Inflammatory macrophage treated with lipopolysaccharide for 4 hours (primary cell): ENCODE measurements at regions not wholly inside any gene's neighbourhood (a gene's known extent, or its start where the extent isn't known, plus 50 kb on each side); places are given as distances from the start of the nearest gene placed in this dataset.
"Not testable (repeated sequence)": the region's sequence is repeated elsewhere in the genome, so short reads cannot be mapped to it uniquely, and the experiment has no call there.

Experiments used
- DNase-seq: peaks from one replicate; pipeline ENCODE4 v3.0.0-alpha.2; 2020

GRCh38 chr5:54820346-54821134 lies 164.9 kb downstream of the ESM1 start:
- no peak for DNase-seq

GRCh38 chr5:54807421-54807820 lies 178.0 kb downstream of the ESM1 start:
- DNase-seq, result peak; percentile 13

GRCh38 chr5:54804521-54804920 lies 180.9 kb downstream of the ESM1 start:
- no peak for DNase-seq

GRCh38 chr5:54804086-54804485 lies 181.3 kb downstream of the ESM1 start:
- DNase-seq, result no peak

- DNase-seq, result no peak
These were observed 181.9 kb downstream of the ESM1 start for GRCh38 chr5:54803471-54804011.

DNA sequence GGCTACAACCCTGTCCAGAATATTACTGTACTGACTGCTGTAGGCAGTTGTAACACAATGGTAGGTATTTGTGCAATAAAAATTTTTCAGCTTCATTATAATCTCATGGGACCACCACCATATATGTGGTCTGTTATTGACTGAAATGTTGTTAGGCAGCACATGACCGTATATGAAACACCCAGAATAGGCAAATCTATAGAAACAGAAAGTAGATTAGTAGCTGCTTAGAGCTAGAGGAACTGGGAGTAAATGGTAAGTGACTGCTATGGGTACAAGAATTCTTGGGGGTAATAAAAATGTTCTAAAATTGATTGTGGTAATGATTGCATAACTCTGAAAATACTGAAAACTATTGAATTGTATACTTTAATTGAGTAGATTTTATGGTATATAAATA lies 185.7 kb downstream of the ESM1 start:
- peak; percentile 52 for DNase-seq

DNA sequence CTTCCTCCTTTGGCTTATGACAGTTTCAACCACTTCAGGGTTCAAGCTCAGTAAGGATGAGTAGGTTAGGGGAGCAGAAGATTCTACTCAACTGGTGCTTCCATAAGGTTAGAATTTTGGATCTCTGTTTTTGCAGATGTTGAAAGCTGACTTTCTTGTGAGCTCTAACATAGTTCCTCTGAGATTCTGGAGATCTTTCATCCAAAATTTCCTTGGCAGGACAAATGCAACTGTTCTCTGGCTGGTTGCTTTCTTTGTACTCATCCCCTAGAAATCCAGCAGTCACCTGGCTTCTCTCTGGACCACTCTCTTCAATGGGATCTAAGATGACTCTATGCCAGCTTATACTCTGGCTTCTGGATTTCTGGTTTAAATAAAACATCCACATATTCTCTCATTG lies 189.6 kb downstream of the ESM1 start:
- no peak for DNase-seq

DNA sequence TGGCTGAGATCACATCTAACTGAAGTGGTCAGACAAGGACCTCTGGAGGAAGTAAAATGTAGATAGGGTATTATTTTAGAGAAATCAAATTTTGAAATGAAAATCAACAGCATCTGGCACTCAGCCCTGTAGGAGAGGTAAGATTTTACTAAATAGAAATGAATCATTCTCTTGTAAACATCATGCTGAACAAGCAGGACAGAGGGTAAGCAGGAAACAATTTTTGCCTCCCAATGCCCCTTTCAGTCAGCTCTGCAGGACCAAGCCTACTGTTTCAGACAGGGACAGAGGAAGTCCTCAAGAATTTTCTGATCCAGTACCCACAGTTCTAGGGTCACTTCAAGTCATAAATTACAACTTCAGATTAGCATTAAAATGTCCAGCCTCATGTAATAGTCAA lies 190.1 kb downstream of the ESM1 start:
- no peak for DNase-seq

DNA sequence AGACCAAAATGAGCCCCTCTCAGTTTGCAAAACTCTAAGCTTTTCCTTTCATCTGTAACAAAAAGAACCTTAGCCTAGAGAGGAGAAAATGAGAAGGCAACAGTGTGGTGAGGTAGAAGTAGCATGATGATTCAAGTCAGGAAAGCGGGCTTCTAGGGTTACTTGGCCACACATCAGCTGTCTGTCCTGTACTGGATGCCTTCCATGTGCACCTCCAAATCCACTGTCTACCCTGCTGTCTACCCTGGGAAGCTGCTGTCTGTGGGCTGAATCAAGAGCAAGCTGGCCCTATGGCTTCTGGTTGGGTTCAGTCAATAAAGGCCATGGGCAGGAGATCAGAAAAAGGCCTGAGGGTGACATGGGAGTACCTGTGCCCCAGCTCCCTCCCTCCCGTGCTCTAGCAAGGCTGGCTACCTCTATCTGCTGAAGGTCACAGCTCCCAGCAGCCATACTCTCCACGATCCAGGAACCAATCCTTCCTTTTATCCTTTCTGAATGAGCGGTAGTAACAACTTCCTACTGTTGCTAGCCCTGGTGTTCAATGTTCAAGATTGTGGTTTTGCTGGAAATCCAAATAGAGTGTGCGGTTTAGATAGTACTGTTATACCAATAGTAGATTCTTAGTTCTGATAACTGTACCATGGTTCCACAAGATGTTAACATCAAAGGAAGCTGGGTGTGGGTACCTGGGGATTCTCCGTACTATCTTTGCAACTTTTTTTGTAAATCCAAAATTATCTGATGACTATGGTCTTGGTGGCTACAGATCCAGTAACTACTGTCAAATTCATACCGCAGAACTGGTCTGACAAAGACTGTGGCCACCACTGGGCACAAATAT lies 191.0 kb downstream of the ESM1 start:
- DNase-seq, result no peak

- DNase-seq, result no peak
These were observed 191.8 kb downstream of the ESM1 start for GRCh38 chr5:54793468-54794134.

DNA sequence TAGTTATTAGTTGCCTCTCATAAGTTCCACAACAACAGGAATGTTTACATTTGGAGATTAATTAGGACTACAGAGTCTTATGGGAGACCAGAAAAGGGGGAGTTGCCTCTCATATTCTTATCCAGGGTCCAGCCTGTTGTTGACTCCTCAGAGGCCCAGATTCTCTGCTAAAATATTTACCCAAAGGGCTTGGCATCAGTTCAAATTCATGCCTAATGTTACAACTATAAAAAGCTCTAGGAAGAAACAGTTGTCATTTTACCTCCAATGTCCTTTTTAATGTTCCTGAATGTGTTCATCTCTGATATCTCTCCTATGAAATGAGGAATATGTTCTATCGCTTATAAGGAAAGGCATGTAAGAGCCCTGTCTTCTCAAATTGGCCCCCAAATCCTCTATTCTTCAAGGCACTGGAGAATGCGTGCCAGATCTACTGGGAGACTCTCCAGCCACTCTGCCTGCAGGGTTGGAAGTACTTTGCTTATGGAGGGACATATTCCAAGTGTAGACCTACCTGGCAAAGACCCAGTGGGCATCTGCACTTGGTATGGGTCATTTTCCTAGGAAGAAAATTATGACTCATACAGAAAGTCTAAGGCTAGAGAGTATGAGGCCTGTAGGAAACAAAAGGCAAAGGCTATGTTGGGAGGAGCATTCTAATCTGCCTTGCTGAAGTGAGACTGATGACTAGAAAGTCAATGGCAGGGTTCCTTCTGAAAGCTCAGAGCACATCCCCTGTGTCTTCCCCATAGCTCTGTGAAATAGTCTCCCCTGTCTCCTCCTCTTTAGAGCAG lies 192.6 kb downstream of the ESM1 start:
- no peak for DNase-seq

DNA sequence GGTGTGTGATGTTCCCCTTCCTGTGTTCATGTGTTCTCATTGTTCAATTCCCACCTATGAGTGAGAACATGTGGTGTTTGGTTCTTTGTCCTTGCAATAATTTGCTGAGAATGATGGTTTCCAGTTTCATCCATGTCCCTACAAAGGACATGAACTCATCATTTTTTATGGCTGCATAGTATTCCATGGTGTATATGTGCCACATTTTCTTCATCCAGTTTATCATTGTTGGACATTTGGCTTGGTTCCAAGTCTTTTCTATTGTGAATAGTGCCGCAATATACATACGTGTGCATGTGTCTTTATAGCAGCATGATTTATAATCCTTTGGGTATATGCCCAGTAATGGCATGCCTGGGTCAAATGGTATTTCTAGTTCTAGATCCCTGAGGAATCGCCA lies 197.5 kb downstream of the ESM1 start:
- DNase-seq, result not testable (repeated sequence)

DNA sequence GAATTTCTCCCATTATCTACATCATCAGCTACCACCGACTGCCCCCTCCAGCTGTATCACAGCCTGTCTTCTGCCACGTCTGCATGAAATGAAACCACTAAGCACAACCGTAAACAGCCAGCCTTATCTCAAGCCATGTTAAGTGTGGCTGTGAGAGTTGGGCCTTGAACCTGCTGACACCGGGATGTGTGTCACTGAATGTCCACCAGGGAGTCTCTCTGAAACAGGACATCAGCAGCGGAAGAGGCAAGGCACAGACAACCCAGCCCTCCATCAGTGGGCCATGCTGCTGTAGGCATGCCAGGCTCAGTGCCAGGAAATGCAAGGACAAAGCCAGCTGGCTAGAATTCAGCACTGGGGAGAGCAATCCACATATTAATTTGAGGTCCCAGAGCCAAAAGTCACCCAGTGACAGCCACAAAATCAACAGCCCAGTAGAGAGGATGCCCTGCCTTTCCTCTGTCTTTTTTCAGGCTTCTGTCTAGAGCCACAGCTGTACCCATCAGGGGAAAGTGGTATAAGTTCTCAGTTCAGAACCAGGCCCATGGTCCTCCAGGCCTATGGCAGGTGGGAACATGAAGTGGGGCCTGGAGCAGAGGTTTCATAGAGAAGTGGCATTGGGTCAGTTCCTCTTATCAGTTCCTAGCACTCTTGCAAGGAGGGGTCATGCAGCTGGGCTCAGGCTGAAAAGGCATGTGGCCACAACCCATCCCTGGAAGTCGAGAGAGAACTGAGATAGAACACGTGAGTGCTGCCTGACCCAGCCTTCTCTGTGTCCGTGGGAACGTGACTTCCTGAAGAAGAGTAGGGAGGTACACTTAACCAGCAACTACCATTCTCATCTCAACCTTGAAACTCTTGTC lies 199.4 kb downstream of the ESM1 start:
- DNase-seq, result peak; percentile 78

GRCh38 chr5:54778783-54779182 lies 206.6 kb downstream of the ESM1 start:
- DNase-seq, result no peak

DNA sequence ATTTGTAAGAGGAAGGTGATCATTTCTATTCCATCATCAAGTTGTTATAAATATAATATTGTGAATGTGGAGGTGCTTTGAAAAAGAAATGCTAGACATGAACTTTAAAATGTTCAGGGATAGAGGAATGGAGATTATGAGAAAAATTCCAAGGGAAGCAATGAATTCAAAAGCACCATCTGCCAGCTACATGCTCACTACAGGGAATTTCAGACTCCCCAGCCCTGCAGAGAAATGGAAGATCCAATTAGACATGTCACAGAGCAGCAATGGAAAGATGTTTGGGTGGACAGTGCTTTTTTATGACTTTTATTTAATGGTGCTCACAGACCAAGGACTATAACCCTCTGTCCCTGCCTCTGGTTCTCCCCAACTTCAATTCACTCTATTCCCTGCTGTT lies 209.7 kb downstream of the ESM1 start:
- no peak for DNase-seq

DNA sequence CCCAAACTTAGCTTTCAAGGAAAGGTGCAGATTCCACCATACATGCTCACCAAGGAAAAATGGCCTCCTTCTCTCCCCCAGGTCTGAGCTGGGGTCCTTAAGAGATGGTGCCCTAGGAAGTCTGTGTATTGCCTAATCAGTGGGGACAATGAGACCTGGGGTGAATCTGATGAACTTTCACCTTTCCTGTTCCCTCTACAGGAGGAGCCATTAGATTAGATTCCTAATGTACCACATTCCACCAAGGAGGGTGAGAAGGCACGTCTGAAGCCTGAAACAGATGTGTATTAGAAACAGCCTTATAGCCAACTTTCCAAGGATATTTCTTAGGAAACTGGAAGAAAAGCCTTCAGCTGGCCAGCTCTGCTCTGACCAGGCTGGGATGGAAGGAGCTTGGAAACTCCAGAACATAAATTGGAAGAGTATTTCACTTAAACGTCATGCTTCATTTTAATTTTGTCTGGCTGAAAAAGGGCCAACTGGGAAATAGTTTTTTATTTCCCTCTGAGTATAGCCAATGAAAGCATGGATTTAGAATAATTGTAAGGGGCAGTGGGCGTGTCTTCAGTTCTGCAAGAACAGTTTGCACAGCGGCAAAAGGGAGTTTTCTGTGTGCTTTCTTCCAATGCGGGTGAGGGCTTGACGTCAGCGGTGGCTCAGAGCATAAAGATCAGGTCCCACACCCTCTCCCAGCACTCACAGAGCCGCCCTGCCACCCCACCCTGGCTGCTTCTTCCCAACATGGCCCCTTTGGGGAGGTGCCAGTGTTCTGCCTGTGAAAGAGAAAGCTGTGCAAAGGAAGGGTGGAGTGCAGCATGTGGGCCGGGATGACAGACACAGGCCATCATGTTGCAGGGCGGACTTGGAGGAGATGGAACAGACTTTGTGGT lies 210.9 kb downstream of the ESM1 start:
- peak; percentile 27 for DNase-seq

- DNase-seq, result peak; percentile 73
These were observed 212.7 kb downstream of the ESM1 start for GRCh38 chr5:54772684-54773083.

- no peak for DNase-seq
These were observed 213.2 kb downstream of the ESM1 start for GRCh38 chr5:54772231-54772630.

DNA sequence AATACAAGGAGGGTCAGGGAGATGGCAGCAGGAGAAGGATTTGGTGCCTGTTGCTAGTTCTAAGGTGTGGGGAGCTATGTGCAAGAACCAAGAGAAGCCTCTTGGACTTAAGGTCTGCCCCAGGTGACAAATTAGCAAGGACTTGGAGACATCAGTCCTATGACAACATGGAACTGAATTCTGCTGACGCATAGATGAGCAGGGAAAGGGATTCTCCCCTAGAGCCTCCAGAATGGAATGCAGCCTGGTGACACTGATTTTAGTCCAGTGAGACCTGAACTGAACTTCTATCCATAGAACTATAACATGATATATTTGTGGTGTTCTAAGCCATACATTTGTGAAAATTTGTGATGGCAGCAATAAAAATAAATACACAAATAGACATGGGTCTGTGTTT lies 215.6 kb downstream of the ESM1 start:
- no peak for DNase-seq

GRCh38 chr5:54769072-54769471 lies 216.3 kb downstream of the ESM1 start:
- no peak for DNase-seq
